Cerebellar cortex (tissue), 1 donor: ENCODE measurements at regions not wholly inside any gene's neighbourhood (a gene's known extent, or its start where the extent isn't known, plus 50 kb on each side); places are given as distances from the start of the nearest gene placed in this dataset.
"Not testable (repeated sequence)": the region's sequence is repeated elsewhere in the genome, so short reads cannot be mapped to it uniquely, and the experiment has no call there.

ENCODE experiments used
- DNase-seq: peaks from one replicate; pipeline ENCODE4 v3.0.0-alpha.2; 2015; ENCODE audit warnings: low spot score

- DNase-seq, result no peak
Observed at GRCh38 chr19:31037286-31037980, 311.8 kb downstream of the TSHZ3 start.

DNA sequence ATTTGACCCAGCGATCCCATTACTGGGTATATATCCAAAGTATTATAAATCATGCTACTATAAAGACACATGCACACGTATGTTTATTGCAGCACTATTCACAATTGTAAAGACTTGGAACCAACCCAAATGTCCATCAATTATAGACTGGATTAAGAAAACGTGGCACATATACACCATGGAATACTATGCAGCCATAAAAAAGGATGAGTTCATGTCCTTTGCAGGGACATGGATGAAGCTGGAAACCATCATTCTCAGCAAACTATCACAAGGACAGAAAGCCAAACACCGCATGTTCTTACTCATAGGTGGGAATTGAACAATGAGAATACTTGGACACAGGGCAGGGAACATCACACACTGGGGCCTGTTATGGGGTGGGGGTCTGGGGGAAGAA, 317.8 kb downstream of the TSHZ3 start:
- not testable (repeated sequence) for DNase-seq

DNA sequence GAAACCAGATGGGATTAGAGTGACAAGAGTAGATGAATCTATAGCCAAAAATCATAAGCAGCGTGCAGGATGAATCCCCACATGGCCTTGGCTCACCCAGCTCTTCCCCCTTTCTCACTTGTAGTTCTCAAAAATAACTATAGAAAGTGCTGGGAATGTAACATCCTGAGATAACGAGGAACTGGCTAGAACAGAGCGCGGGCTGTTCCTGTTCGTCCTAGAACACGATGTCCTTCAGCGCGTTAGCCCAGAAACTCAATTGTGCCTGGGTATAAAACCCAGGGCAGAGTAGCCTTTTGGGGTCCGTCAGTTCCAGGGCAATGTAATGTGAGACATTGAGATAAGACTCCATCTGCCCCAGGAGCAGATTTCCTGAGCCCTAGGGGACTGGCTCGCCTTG, 326.2 kb downstream of the TSHZ3 start:
- no peak for DNase-seq

DNA sequence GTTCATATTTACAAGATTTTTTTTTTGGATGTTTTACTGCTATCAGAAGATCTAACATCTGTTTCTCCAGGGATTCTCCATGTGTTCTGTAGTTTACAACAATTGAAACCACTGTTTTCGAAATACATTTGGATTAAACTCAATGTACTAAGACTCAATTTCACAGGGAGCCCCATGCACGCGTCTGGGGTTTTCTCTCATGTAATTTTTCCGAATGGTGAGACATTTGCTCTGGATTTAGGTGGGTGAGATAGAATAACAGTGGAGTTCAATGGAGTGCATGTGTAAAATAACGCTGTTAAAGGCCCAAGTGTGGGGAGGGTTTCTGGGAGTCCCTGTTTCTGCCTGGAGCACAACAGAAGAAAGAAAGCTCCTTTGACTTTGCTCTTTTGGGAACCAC, 330.3 kb downstream of the TSHZ3 start:
- no peak for DNase-seq

GRCh38 chr19:31015778-31016177, 333.5 kb downstream of the TSHZ3 start:
- no peak for DNase-seq

DNA sequence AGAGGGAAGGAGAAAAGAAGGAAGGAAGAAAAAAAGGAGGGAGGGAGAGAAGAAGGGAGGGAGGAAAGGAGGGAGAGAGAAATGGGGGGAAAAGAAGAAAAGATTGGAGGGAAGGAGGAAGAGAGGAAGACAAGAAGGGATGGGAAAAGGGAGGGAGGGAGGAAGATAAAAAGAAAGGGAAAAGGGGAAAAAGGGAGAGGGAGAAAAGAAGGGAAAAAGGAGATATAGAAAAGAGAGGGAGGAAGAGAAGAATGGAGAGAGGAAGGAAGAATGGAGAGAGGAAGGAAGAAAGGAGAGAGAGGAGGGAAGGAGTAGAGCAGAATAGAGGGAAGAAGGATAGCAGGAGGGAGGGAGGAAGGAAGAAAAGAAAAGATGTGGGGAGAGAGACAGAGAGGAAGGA, 334.6 kb downstream of the TSHZ3 start:
- DNase-seq, result no peak

GRCh38 chr19:31013384-31014020, 335.7 kb downstream of the TSHZ3 start:
- DNase-seq, result no peak

DNA sequence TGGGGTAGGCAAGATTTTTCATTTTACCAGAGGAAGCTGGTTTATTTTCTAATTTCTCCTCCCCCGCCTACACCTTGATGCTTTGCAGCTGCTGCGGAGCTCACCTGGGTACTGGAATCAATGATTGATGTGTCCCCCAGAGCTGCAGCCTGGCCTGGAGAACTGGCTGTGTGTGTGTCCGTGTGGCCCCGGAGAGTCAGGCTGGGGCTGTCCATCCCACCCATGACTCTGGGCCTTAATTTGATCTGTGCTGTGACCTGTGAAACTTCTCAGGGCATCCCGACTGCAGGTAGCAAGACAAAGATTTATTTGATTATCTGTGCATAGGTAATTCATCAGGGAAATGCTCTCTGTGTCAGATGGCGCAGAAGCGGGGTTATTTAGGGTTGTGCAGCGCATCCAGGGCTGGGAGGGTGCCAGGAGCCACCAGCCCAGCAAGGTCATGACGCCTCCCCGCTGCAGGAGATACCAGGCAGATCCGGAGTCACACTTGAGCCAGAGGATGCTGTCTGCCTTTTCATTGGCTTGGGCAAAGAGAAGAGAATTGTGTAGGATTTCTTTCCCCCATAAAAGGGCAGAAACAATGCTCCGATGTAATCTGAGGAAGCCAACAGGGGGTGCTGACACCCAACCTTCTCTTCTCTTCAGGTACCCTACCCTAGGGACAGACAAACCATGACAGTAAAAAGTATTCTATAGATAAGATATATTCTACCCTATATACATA, 346.6 kb downstream of the TSHZ3 start:
- DNase-seq, result no peak

DNA sequence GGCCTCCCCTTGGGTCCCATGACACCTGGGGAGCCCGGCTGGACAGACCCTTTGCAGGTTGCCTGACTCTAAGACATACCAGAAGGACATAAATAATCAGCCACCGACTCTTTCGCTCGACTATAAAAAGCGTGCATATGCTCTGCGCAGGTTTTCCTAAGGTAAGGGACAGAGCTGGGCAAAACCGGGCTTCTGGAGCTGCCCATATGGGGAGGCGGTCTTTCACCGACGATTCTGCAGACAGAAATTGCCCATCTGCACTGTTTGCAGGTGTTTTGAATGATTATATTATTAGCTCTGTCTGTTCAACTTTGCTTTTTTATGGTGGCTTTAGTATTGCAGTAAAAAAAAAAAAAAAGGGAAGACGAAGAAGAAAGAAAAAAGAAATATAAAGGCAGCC, 347.2 kb downstream of the TSHZ3 start:
- DNase-seq, result no peak

GRCh38 chr19:31000913-31001312, 348.3 kb downstream of the TSHZ3 start:
- DNase-seq, result no peak

DNA sequence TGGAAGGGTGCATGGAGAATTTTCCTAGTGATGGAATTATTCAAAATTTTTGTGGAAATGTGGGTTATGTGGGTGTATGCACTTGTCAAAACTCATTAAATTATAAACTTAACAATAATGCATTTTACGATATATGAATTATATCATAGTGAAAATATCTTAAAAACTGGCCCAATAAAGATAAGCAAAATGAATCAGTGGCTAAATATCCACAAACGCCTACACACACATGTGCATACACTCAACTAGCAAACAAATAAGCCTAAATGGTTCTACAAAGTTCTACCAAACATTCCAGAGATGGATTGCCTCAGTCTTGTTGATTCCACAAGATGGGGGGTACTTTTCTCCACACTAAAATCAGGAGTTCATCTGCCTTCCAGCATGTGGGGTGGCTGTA, 349.5 kb downstream of the TSHZ3 start:
- no peak for DNase-seq

GRCh38 chr19:30997222-30997621, 352.0 kb downstream of the TSHZ3 start:
- no peak for DNase-seq

DNA sequence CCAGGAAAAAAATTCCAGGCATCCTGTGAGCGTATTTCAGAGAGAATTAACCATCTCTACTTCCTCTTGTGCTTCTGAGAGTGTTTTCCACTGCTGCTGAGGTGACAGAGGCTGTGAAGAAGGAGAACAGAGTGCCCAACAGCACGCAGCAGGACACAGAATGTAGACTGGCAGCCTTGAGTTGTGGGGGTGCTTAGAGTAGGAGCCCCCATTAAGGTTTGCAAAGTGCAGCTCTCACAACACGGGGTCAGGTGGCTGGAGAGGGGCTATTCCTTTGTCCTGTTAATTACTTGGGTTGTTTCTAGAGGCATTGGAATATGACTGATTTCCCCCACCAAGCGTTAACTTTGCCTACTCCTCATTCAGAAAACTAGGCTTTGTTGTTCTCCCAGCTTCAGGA, 370.6 kb downstream of the TSHZ3 start:
- no peak for DNase-seq

GRCh38 chr19:30969591-30969990, 379.6 kb downstream of the TSHZ3 start:
- DNase-seq, result no peak

- no peak for DNase-seq
Observed at GRCh38 chr19:30968841-30969399, 380.3 kb downstream of the TSHZ3 start.

GRCh38 chr19:30968210-30968609, 381.0 kb downstream of the TSHZ3 start:
- no peak for DNase-seq

DNA sequence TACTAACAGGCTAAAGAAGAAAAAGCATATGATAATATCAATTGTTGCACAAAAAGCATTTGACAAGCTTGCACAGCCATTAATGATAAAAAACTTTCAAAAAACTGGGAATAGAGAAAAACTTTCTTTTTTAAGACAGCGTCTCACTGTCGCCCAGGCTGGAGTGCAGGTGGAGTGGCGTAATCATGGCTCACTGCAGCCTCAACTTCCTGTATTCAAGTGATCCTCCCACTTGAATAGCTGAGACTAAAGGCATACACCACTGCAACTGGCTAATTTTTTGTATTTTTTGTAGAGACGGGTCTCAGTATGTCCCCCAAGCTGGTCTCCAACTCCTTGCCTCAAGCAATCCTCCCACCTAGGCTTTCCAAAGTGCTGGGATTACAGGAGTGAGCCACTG, 382.8 kb downstream of the TSHZ3 start:
- DNase-seq, result no peak

DNA sequence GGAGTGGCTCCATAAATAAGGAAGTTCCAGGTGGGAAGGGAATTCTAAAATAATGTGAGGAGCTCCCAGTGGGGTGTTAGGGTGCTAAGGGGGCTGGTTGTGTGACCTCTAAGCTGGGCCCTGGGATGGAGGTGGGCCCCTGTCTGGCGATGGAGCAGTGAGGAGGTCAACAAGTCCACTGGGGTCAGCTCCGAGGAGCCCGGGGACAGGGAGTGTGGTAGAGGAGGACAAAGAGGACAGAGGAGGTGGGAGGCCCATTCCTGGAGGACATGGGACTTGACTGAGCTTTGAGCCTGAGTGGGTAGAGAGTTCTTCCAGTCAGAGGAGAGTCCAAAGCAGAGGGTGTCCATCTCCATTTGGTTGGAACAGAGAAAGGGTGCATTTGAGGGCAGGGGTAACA, 390.2 kb downstream of the TSHZ3 start:
- no peak for DNase-seq

- no peak for DNase-seq
Observed at GRCh38 chr19:30955112-30956104, 393.8 kb downstream of the TSHZ3 start.

DNA sequence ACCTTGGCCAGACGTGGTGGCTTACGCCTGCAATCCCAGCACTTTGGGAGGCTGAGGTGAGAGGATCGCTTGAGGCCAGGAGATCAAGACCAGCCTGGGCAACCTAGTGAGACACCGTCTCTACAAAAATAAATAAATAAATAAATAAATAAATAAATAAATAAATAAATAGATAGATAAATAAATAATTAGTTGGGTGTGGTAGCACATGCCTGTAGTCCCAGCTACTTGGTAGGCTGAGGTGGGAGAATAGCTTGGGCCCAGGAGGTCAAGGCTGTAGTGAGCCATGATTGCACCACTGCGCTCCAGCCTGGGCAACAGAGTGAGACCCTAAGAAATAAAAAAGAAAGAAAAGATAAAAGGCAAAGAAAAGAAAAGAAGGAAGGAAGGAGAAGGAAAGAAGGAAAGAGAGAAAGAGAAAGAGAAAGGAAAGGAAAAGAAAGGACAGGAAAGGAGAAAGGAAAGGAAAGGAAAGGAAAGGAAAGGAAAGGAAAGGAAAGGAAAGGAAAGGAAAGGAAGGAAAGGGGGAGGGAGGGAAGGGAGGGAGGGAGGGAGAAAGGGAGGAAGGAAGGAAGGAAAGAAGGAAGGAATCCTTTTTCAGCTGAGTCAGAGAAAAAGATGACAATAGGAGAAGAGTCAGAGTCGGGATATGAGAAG, 404.8 kb downstream of the TSHZ3 start:
- not testable (repeated sequence) for DNase-seq
